B cell (primary cell): ENCODE measurements at regions not wholly inside any gene's neighbourhood (a gene's known extent, or its start where the extent isn't known, plus 50 kb on each side); places are given as distances from the start of the nearest gene placed in this dataset.

ENCODE experiments used
- ATAC-seq: fragments of 200-7000 bp; cut with Tn5 transposase; one replicate; pipeline ENCODE4 v1.10.0; 2021; ENCODE audit warnings: low read depth, mild to moderate bottlenecking, moderate number of reproducible peaks, moderate library complexity
- CTCF ChIA-PET: fragments of 350-600 bp; sonication (Branson Sonifier 250); formaldehyde crosslinking; loops from one replicate; lab custom pipeline; 2021; ENCODE audit warnings: antibody characterized with exemption, inconsistent platforms; lab: Charles Lee
- POLR2A ChIA-PET: fragments of 350-600 bp; sonication (Branson Sonifier 250); formaldehyde crosslinking; loops from one replicate; lab custom pipeline; 2021; ENCODE audit warnings: antibody characterized with exemption; lab: Charles Lee
- DNase-seq: peaks from one replicate; pipeline ENCODE4 v3.0.0; 2013
- H2AFZ ChIP-seq: 2 replicates; pipeline ENCODE4 v1.6.1; 2012; ENCODE audit warnings: mild to moderate bottlenecking, low read depth, low read length; ENCODE audit not compliant: insufficient read depth, poor library complexity, severe bottlenecking
- H3K27ac ChIP-seq, 2 donors: 1 replicate in 1 of 2; 2 replicates in 1 of 2; pipeline ENCODE4 v1.5.1; 2012 to 2013; ENCODE audit warnings: low read length in 2 of 2, mild to moderate bottlenecking in 2 of 2, moderate library complexity in 1 of 2
- H3K27me3 ChIP-seq, 4 experiments: fragments of 200-600 bp in 1 of 4; sonication (generic) in 1 of 4; replicated peaks in 1 of 4; 1 replicate in 2 of 4; 2 replicates in 2 of 4; pipeline versions ENCODE4 v1.6.1 to v1.7.0; 2013 to 2016; ENCODE audit warnings: low read length in 3 of 4, mild to moderate bottlenecking in 2 of 4, mixed read lengths in 1 of 4, moderate library complexity in 1 of 4; ENCODE audit not compliant: insufficient read depth in 4 of 4, control insufficient read depth in 3 of 4; ENCODE audit errors: control extremely low read depth in 1 of 4
- H3K36me3 ChIP-seq, 2 experiments: replicated peaks in 1 of 2; 1 replicate in 1 of 2; 2 replicates in 1 of 2; pipeline versions ENCODE4 v1.6.1 to v1.7.1; 2013; ENCODE audit warnings: low read length in 1 of 2; ENCODE audit not compliant: insufficient read depth in 2 of 2, control insufficient read depth in 1 of 2; ENCODE audit errors: control extremely low read depth in 1 of 2, extremely low read depth in 1 of 2
- H3K4me1 ChIP-seq, 2 donors: fragments of 200-600 bp in 1 of 2; sonication (generic) in 1 of 2; 1 replicate in 1 of 2; 2 replicates in 1 of 2; pipeline versions ENCODE4 v1.5.1 to v1.6.1; 2013 to 2017; ENCODE audit warnings: low read length in 2 of 2; ENCODE audit not compliant: control insufficient read depth in 2 of 2, insufficient read depth in 2 of 2
- H3K4me2 ChIP-seq: replicated peaks from 2 replicates; pipeline ENCODE3; 2012; ENCODE audit warnings: mild to moderate bottlenecking, low read depth, low read length; ENCODE audit not compliant: poor library complexity, severe bottlenecking
- H3K4me3 ChIP-seq, 5 experiments: fragments of 200-600 bp in 1 of 5; sonication (generic) in 1 of 5; 1 replicate in 3 of 5; 2 replicates in 2 of 5; pipeline versions ENCODE4 v1.5.1 to v1.7.0; 2011 to 2016; ENCODE audit warnings: low read length in 4 of 5, mild to moderate bottlenecking in 4 of 5, low read depth in 2 of 5, control low read depth in 1 of 5, moderate library complexity in 1 of 5; ENCODE audit not compliant: insufficient read depth in 1 of 5; ENCODE audit errors: control extremely low read depth in 1 of 5, extremely low read depth in 1 of 5
- H3K79me2 ChIP-seq: fragments of 200-600 bp; sonication (generic); one replicate; pipeline ENCODE4 v1.6.0; 2016; ENCODE audit warnings: low read length; ENCODE audit not compliant: control insufficient read depth, insufficient read depth
- H3K9ac ChIP-seq: fragments of 200-600 bp; sonication (generic); 2 replicates; pipeline ENCODE4 v1.6.1; 2017; ENCODE audit warnings: mild to moderate bottlenecking, low read length, moderate library complexity
- H3K9me3 ChIP-seq, 3 donors: one replicate each; pipeline versions ENCODE4 v1.6.1 to v1.7.1; 2013; ENCODE audit warnings: low read length in 2 of 3; ENCODE audit not compliant: control insufficient read depth in 2 of 3, insufficient read depth in 1 of 3; ENCODE audit errors: control extremely low read depth in 1 of 3
- H4K20me1 ChIP-seq: 2 replicates; pipeline ENCODE4 v1.6.0; 2012; ENCODE audit warnings: mild to moderate bottlenecking, low read length; ENCODE audit not compliant: insufficient read depth, control insufficient read depth, poor library complexity, severe bottlenecking
- H3K27ac Mint-ChIP-seq: one replicate; pipeline ENCODE4 v1.8.0; 2021; ENCODE audit warnings: mixed read lengths
- H3K27me3 Mint-ChIP-seq: one replicate; pipeline ENCODE4 v1.8.0; 2021; ENCODE audit warnings: mixed read lengths
- H3K4me1 Mint-ChIP-seq: one replicate; pipeline ENCODE4 v1.8.0; 2021; ENCODE audit warnings: mixed read lengths
- H3K4me3 Mint-ChIP-seq: one replicate; pipeline ENCODE4 v1.8.0; 2021; ENCODE audit warnings: mixed read lengths
- H3K9me3 Mint-ChIP-seq: one replicate; pipeline ENCODE4 v1.8.0; 2022; ENCODE audit warnings: mixed read lengths; ENCODE audit not compliant: insufficient read depth
- CTCF ChIP-seq: fragments of 200-600 bp; IDR thresholded peaks from one replicate; pipeline ENCODE4 v1.8.0; 2022; ENCODE audit warnings: antibody characterized with exemption, mild to moderate bottlenecking
- EZH2 ChIP-seq: IDR thresholded peaks from 2 replicates; pipeline ENCODE4 v1.6.1; 2012; ENCODE audit warnings: borderline replicate concordance, low read depth, mild to moderate bottlenecking, moderate library complexity, low read length; ENCODE audit not compliant: insufficient read depth, poor library complexity, severe bottlenecking
- WGBS: methylation state at CpG from one replicate; pipeline ENCODE4 v1.1.5; 2013; ENCODE audit warnings: missing lambda C conversion rate; ENCODE audit not compliant: insufficient coverage; 5-methylcytosine and 5-hydroxymethylcytosine counted together
- intact Hi-C: fragments of 100-400 bp; cut with micrococcal nuclease; formaldehyde crosslinking; loops from one replicate; pipeline ENCODE4 v1.10.0; 2022

- Histone ChIP-seq H2AFZ (no peak overlapping the region), H3K27ac (no peak overlapping the region), H3K9me3 (peaks cover 0 to 2% (median 1%) of the 10 kb centered on the region in 3 donors), H3K27me3 (no peaks in the 10 kb centered on the region), H3K9ac (no peak overlapping the region), H3K4me2 (no peak overlapping the region), H3K4me1 (no peaks in the 10 kb centered on the region), H4K20me1 (no peaks in the 10 kb centered on the region), H3K36me3 (no peaks in the 10 kb centered on the region), H3K79me2 (no peaks in the 10 kb centered on the region), H3K4me3 (no peak overlapping the region)
- DNase-seq (no peak), ATAC-seq (no peak)
- Mint-ChIP-seq H3K9me3 (peaks cover 2% of the 10 kb centered on the region), H3K4me3 (no peak overlapping the region), H3K27ac (no peak overlapping the region), H3K4me1 (no peaks in the 10 kb centered on the region), H3K27me3 (peaks cover 4% of the 10 kb centered on the region)
- no peak for TF ChIP-seq EZH2
- TF ChIP-seq CTCF: no peak
- POLR2A ChIA-PET: no interaction called here
- intact Hi-C loops: no loop called here
- WGBS: 83% methylated on average over 3 of the region's 4 CpGs
- CTCF ChIA-PET: no interaction called here
These were observed 663.6 kb upstream of the PLXNA2 start for GRCh38 chr1:208907790-208908189.

- Histone ChIP-seq H3K79me2 (no peaks in the 10 kb centered on the region), H4K20me1 (no peaks in the 10 kb centered on the region), H3K4me3 (no peak overlapping the region), H3K9me3 (peaks cover 0 to 2% (median 1%) of the 10 kb centered on the region in 3 donors), H2AFZ (no peak overlapping the region), H3K4me1 (no peaks in the 10 kb centered on the region), H3K36me3 (no peaks in the 10 kb centered on the region), H3K9ac (no peak overlapping the region), H3K27ac (no peak overlapping the region), H3K4me2 (no peak overlapping the region), H3K27me3 (no peaks in the 10 kb centered on the region)
- Mint-ChIP-seq H3K9me3 (peaks cover 2% of the 10 kb centered on the region), H3K27me3 (no peaks in the 10 kb centered on the region), H3K4me1 (no peaks in the 10 kb centered on the region), H3K27ac (no peak overlapping the region), H3K4me3 (no peak overlapping the region)
- ATAC-seq: no peak
- TF ChIP-seq CTCF (no peak), EZH2 (no peak)
- POLR2A ChIA-PET: no interaction called here
- WGBS: 77% methylated on average over 6 of the region's 8 CpGs
- no peak for DNase-seq
- intact Hi-C loops: no loop called here
- CTCF ChIA-PET: interaction anchor here (1.1 kb wide), 1 partner anchor 11 kb away, joined by 3 read pairs; no protein-coding TSS in a partner anchor
These were observed 665.1 kb upstream of the PLXNA2 start for GRCh38 chr1:208909011-208909984.
